ENCODE measurements at regions not wholly inside any gene's neighbourhood (a gene's known extent, or its start where the extent isn't known, plus 50 kb on each side); places are given as distances from the start of the nearest gene placed in this dataset.

DNA sequence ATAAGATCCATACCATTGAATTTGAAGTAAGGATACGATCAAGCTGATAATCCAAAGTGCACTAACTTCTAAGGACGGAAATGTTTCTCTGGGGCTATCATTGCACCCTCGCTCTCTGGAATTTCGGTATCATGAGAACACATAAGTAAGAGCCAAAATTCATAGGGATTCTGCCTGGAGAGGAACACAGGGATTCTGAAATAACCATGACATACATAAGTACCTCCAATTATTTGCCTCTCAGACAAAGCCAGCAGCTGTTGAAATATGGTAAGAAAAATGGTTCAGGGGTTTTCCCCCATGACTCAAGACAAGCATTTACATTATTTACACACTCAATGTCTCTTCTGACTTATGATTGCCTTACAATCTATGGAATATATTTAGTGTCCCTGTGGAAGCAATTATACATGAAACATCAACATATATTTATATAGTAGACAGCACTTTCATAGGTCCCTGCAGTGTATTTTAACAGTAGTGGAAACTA is 1123.6 kb upstream of the SEL1L start:
- TF ChIP-seq EZH2 (IDR thresholded peaks at IDR 0.05; ENCODE audit: borderline replicate concordance, low read length), result no peak
- TF ChIP-seq, protein P1, sequence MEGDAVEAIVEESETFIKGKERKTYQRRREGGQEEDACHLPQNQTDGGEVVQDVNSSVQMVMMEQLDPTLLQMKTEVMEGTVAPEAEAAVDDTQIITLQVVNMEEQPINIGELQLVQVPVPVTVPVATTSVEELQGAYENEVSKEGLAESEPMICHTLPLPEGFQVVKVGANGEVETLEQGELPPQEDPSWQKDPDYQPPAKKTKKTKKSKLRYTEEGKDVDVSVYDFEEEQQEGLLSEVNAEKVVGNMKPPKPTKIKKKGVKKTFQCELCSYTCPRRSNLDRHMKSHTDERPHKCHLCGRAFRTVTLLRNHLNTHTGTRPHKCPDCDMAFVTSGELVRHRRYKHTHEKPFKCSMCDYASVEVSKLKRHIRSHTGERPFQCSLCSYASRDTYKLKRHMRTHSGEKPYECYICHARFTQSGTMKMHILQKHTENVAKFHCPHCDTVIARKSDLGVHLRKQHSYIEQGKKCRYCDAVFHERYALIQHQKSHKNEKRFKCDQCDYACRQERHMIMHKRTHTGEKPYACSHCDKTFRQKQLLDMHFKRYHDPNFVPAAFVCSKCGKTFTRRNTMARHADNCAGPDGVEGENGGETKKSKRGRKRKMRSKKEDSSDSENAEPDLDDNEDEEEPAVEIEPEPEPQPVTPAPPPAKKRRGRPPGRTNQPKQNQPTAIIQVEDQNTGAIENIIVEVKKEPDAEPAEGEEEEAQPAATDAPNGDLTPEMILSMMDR (IDR thresholded peaks at IDR 0.05; ENCODE audit: low read length), result no peak
- no peaks in the 10 kb centered on the region for H3K9me2 ChIP-seq (ENCODE audit: low read depth, low read length)
- no peaks in the 10 kb centered on the region for H3K27me3 ChIP-seq (ENCODE audit: insufficient read depth, low read length)
- no peaks in the 10 kb centered on the region for H3K4me1 ChIP-seq (ENCODE audit: insufficient read depth, low read length, severe bottlenecking)
- H3K27ac ChIP-seq (ENCODE audit: low read depth, low read length, poor library complexity, severe bottlenecking), result no peak overlapping the region
- H3K4me2 ChIP-seq (ENCODE audit: low read length), result no peak overlapping the region
- no peaks in the 10 kb centered on the region for H3K79me2 ChIP-seq (ENCODE audit: insufficient read depth, low read length)
- H2AFZ ChIP-seq (ENCODE audit: low read length), result no peak overlapping the region
- H3F3A ChIP-seq (ENCODE audit: insufficient read depth, low read length), result peaks cover 2% of the 10 kb centered on the region; the same call in 1 of the 2 replicates
- no peak overlapping the region for H3K9ac ChIP-seq (ENCODE audit: low read length)
- no peak overlapping the region for H3K4me3 ChIP-seq (ENCODE audit: low read depth, low read length, poor library complexity, severe bottlenecking)
- no peaks in the 10 kb centered on the region for H3K9me3 ChIP-seq (ENCODE audit: low read length)
- H3K36me3 ChIP-seq (ENCODE audit: insufficient read depth, low read length), result no peaks in the 10 kb centered on the region
- H4K20me1 ChIP-seq (ENCODE audit: insufficient read depth, low read length), result no peaks in the 10 kb centered on the region

DNA sequence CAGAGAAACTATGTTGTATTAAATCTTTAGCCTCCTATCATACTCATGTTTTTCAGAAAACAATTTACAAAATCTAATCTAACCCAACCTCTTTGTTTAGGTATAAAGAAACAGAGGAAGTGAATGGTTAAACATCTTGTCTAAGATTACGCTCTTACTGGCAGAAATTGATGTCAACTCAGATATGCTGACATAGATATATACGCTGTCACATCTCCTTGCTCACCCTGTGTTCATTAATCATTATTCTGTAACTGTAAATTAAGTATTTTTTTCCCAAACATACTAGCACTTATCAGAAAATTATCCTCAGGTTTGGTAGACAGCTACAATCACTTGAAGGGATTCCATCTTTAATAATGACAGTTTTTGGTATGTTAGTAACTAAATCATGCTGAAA is 1127.6 kb upstream of the SEL1L start:
- TF ChIP-seq, protein P1 (IDR thresholded peaks at IDR 0.05; ENCODE audit: low read length), result no peak
- no peak for TF ChIP-seq EZH2 (IDR thresholded peaks at IDR 0.05; ENCODE audit: borderline replicate concordance, low read length)
- Histone ChIP-seq H3K27me3 (ENCODE audit: insufficient read depth, low read length) (no peaks in the 10 kb centered on the region), H3K4me3 (ENCODE audit: low read depth, low read length, poor library complexity, severe bottlenecking) (no peak overlapping the region), H3K27ac (ENCODE audit: low read depth, low read length, poor library complexity, severe bottlenecking) (no peak overlapping the region), H3K4me1 (ENCODE audit: insufficient read depth, low read length, severe bottlenecking) (no peaks in the 10 kb centered on the region), H3K4me2 (ENCODE audit: low read length) (no peak overlapping the region), H3K9me2 (ENCODE audit: low read depth, low read length) (no peaks in the 10 kb centered on the region), H2AFZ (ENCODE audit: low read length) (no peak overlapping the region), H4K20me1 (ENCODE audit: insufficient read depth, low read length) (no peaks in the 10 kb centered on the region), H3K79me2 (ENCODE audit: insufficient read depth, low read length) (no peaks in the 10 kb centered on the region), H3K36me3 (ENCODE audit: insufficient read depth, low read length) (no peaks in the 10 kb centered on the region), H3K9ac (ENCODE audit: low read length) (no peak overlapping the region), H3K9me3 (ENCODE audit: low read length) (no peaks in the 10 kb centered on the region), H3F3A (ENCODE audit: insufficient read depth, low read length) (peaks cover 2% of the 10 kb centered on the region; the same call in 1 of the 2 replicates)

DNA sequence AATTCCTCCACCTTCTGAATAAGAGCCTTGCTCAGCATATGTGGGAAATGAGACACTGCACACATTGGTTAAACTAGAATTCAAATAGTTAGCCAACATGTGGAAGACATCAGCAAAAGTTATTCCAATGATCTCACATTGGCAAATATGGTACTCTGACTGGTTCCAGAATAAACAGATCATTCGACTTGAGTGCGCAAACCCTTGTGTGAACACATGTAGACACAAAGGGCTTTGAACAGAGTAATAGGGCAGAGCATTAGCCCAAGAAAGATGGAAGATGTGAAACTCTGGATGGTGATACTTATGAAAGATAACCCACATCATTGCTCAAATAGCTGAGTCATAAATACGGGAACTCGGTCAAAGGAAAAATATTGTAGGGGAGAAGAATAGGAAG is 1133.4 kb upstream of the SEL1L start:
- Histone ChIP-seq H3K9ac (ENCODE audit: low read length) (no peak overlapping the region), H3K36me3 (ENCODE audit: insufficient read depth, low read length) (no peaks in the 10 kb centered on the region), H3K79me2 (ENCODE audit: insufficient read depth, low read length) (no peaks in the 10 kb centered on the region), H3K27ac (ENCODE audit: low read depth, low read length, poor library complexity, severe bottlenecking) (no peak overlapping the region), H3K27me3 (ENCODE audit: insufficient read depth, low read length) (no peaks in the 10 kb centered on the region), H4K20me1 (ENCODE audit: insufficient read depth, low read length) (no peaks in the 10 kb centered on the region), H3K4me2 (ENCODE audit: low read length) (no peak overlapping the region), H3K4me1 (ENCODE audit: insufficient read depth, low read length, severe bottlenecking) (no peaks in the 10 kb centered on the region), H3F3A (ENCODE audit: insufficient read depth, low read length) (no peaks in the 10 kb centered on the region), H3K9me3 (ENCODE audit: low read length) (no peaks in the 10 kb centered on the region), H3K4me3 (ENCODE audit: low read depth, low read length, poor library complexity, severe bottlenecking) (no peak overlapping the region), H2AFZ (ENCODE audit: low read length) (no peak overlapping the region), H3K9me2 (ENCODE audit: low read depth, low read length) (no peaks in the 10 kb centered on the region)
- TF ChIP-seq, protein P1 (IDR thresholded peaks at IDR 0.05; ENCODE audit: low read length), result no peak
- no peak for TF ChIP-seq EZH2 (IDR thresholded peaks at IDR 0.05; ENCODE audit: borderline replicate concordance, low read length)
